ENCODE measurements at regions not wholly inside any gene's neighbourhood (a gene's known extent, or its start where the extent isn't known, plus 50 kb on each side); places are given as distances from the start of the nearest gene placed in this dataset.

GRCh38 chr13:64992314-64992713, 2237.8 kb downstream of the PCDH9 start:
- Histone ChIP-seq H3K27me3 (ENCODE audit: control insufficient read depth in 4 of 4, insufficient read depth in 4 of 4, low read length in 3 of 4) (no peaks in the 10 kb centered on the region), H3K4me1 (ENCODE audit: control insufficient read depth in 4 of 4, insufficient read depth in 4 of 4, low read length in 3 of 4) (no peaks in the 10 kb centered on the region), H3K36me3 (ENCODE audit: control insufficient read depth in 4 of 4, insufficient read depth in 3 of 4, low read depth in 1 of 4, low read length in 3 of 4) (no peaks in the 10 kb centered on the region), H3K9ac (ENCODE audit: low read depth in 1 of 2, low read length in 2 of 2) (no peak overlapping the region), H3K4me3 (ENCODE audit: low read depth in 1 of 3, low read length in 3 of 3) (no peak overlapping the region), H3K27ac (ENCODE audit: low read depth in 1 of 2, low read length in 2 of 2) (no peak overlapping the region), H3K9me3 (ENCODE audit: control insufficient read depth in 4 of 4, low read length in 3 of 4) (no peaks in the 10 kb centered on the region)
- 54% methylated on average over 2 of the region's 2 CpGs for WGBS
- TF ChIP-seq TAF1 (conservative IDR thresholded peaks at IDR 0.05) (no peak), RAD21 (IDR thresholded peaks at IDR 0.05) (no peak), RXRA (IDR thresholded peaks at IDR 0.05) (no peak), HNF4A (conservative IDR thresholded peaks at IDR 0.05) (no peak)
- TF ChIP-seq, protein P1, sequence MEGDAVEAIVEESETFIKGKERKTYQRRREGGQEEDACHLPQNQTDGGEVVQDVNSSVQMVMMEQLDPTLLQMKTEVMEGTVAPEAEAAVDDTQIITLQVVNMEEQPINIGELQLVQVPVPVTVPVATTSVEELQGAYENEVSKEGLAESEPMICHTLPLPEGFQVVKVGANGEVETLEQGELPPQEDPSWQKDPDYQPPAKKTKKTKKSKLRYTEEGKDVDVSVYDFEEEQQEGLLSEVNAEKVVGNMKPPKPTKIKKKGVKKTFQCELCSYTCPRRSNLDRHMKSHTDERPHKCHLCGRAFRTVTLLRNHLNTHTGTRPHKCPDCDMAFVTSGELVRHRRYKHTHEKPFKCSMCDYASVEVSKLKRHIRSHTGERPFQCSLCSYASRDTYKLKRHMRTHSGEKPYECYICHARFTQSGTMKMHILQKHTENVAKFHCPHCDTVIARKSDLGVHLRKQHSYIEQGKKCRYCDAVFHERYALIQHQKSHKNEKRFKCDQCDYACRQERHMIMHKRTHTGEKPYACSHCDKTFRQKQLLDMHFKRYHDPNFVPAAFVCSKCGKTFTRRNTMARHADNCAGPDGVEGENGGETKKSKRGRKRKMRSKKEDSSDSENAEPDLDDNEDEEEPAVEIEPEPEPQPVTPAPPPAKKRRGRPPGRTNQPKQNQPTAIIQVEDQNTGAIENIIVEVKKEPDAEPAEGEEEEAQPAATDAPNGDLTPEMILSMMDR (IDR thresholded peaks at IDR 0.05; ENCODE audit: low read depth, low read length, missing input control): no peak
- DNase-seq (ENCODE audit: low spot score): no peak

DNA sequence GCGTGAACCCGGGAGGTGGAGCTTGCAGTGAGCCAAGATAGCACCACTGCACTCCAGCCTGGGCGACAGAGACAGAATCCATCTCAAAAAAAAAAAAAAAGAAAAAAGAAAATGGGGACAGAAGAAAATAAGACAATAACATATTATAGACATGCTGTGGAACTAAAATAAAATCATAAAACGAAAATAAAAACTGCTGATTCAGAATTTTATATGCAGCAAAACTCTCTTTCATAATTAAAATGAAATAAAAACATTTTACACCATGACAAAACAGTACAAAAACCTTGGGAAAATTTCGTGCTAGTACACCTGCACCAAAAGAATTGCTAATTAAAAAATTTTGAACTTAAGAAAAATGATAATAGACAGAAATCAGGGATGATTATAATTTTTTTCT, 2245.1 kb downstream of the PCDH9 start:
- H3K27me3 ChIP-seq (ENCODE audit: control insufficient read depth in 4 of 4, insufficient read depth in 4 of 4, low read length in 3 of 4): no peaks in the 10 kb centered on the region
- DNase-seq (ENCODE audit: low spot score): no peak
- no peak for TF ChIP-seq YY1 (IDR thresholded peaks at IDR 0.05)
- no peak for TF ChIP-seq TAF1 (conservative IDR thresholded peaks at IDR 0.05)
- TF ChIP-seq REST (IDR thresholded peaks at IDR 0.05): no peak
- TF ChIP-seq NR2F2 (IDR thresholded peaks at IDR 0.05): no peak
- H3K36me3 ChIP-seq (ENCODE audit: control insufficient read depth in 4 of 4, insufficient read depth in 3 of 4, low read depth in 1 of 4, low read length in 3 of 4): no peaks in the 10 kb centered on the region
- H3K9ac ChIP-seq (ENCODE audit: low read depth in 1 of 2, low read length in 2 of 2): no peak overlapping the region
- H3K4me3 ChIP-seq (ENCODE audit: low read depth in 1 of 3, low read length in 3 of 3): no peak overlapping the region
- H3K27ac ChIP-seq (ENCODE audit: low read depth in 1 of 2, low read length in 2 of 2): no peak overlapping the region
- WGBS: 43% methylated on average over 5 of the region's 5 CpGs
- no peaks in the 10 kb centered on the region for H3K4me1 ChIP-seq (ENCODE audit: control insufficient read depth in 4 of 4, insufficient read depth in 4 of 4, low read length in 3 of 4)
- no peaks in the 10 kb centered on the region for H3K9me3 ChIP-seq (ENCODE audit: control insufficient read depth in 4 of 4, low read length in 3 of 4)

DNA sequence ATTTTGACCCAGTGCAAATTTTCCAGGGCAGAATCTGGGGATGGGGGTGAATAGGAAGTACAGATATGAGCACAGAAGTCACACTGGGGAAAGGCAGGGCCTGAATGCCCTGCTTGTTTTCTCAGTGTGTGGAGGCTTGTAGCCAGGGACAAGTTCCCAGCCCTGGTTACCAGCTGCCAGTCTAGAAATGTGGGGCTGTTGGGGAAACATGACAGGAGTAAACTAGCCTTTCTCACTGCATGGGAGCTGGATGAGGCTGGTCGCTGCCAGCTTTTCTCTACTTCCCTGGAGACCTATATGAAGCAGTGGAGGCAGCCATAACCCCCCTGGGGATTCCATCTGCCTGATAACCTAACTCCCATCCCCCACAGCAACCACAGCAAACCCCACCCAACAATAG, 2267.7 kb downstream of the PCDH9 start:
- H3K4me3 ChIP-seq (ENCODE audit: low read depth in 1 of 3, low read length in 3 of 3): no peak overlapping the region
- no peaks in the 10 kb centered on the region for H3K27me3 ChIP-seq (ENCODE audit: control insufficient read depth in 4 of 4, insufficient read depth in 4 of 4, low read length in 3 of 4)
- no peaks in the 10 kb centered on the region for H3K9me3 ChIP-seq (ENCODE audit: control insufficient read depth in 4 of 4, low read length in 3 of 4)
- 64% methylated on average over 1 of the region's 1 CpG for WGBS
- H3K36me3 ChIP-seq (ENCODE audit: control insufficient read depth in 4 of 4, insufficient read depth in 3 of 4, low read depth in 1 of 4, low read length in 3 of 4): no peaks in the 10 kb centered on the region
- H3K9ac ChIP-seq (ENCODE audit: low read depth in 1 of 2, low read length in 2 of 2): no peak overlapping the region
- no peak for DNase-seq (ENCODE audit: low spot score)
- H3K4me1 ChIP-seq (ENCODE audit: control insufficient read depth in 4 of 4, insufficient read depth in 4 of 4, low read length in 3 of 4): no peaks in the 10 kb centered on the region
- H3K27ac ChIP-seq (ENCODE audit: low read depth in 1 of 2, low read length in 2 of 2): no peak overlapping the region
- TF ChIP-seq GABPA (IDR thresholded peaks at IDR 0.05 in 1 of 2, conservative IDR thresholded peaks at IDR 0.05 in 1 of 2) (no peak), EGR1 (IDR thresholded peaks at IDR 0.05; ENCODE audit: low read depth in 2 of 2) (no peak), HNF4G (IDR thresholded peaks at IDR 0.05) (no peak), REST (IDR thresholded peaks at IDR 0.05) (no peak), JUND (IDR thresholded peaks at IDR 0.05) (no peak), TAF1 (conservative IDR thresholded peaks at IDR 0.05) (no peak), RXRA (IDR thresholded peaks at IDR 0.05) (no peak), RAD21 (IDR thresholded peaks at IDR 0.05) (no peak), HNF4A (conservative IDR thresholded peaks at IDR 0.05) (no peak), YY1 (IDR thresholded peaks at IDR 0.05) (no peak), FOXA2 (IDR thresholded peaks at IDR 0.05) (no peak), NR2F2 (IDR thresholded peaks at IDR 0.05) (no peak), FOXA1 (IDR thresholded peaks at IDR 0.05) (no peak)
- TF ChIP-seq, protein P1 (IDR thresholded peaks at IDR 0.05; ENCODE audit: low read depth, low read length, missing input control): no peak
- TF ChIP-seq, protein P2, sequence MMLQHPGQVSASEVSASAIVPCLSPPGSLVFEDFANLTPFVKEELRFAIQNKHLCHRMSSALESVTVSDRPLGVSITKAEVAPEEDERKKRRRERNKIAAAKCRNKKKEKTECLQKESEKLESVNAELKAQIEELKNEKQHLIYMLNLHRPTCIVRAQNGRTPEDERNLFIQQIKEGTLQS (IDR thresholded peaks at IDR 0.05): no peak
- TF ChIP-seq, protein P3, sequence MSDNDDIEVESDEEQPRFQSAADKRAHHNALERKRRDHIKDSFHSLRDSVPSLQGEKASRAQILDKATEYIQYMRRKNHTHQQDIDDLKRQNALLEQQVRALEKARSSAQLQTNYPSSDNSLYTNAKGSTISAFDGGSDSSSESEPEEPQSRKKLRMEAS (IDR thresholded peaks at IDR 0.05): no peak

Measured in liver (tissue), 8 donors.